ENCODE measurements at regions not wholly inside any gene's neighbourhood (a gene's known extent, or its start where the extent isn't known, plus 50 kb on each side); places are given as distances from the start of the nearest gene placed in this dataset.

GRCh38 chr14:22099942-22100763 lies 426.5 kb upstream of the OR4E1 start:
- Histone ChIP-seq H3K36me3 (ENCODE audit: control insufficient read depth in 4 of 4, insufficient read depth in 3 of 4, low read depth in 1 of 4, low read length in 3 of 4) (no peaks in the 10 kb centered on the region), H3K9ac (ENCODE audit: low read depth in 1 of 2, low read length in 2 of 2) (no peak overlapping the region), H3K27me3 (ENCODE audit: control insufficient read depth in 4 of 4, insufficient read depth in 4 of 4, low read length in 3 of 4) (no peaks in the 10 kb centered on the region), H3K4me3 (ENCODE audit: low read depth in 1 of 3, low read length in 3 of 3) (no peak overlapping the region), H3K9me3 (ENCODE audit: control insufficient read depth in 4 of 4, low read length in 3 of 4) (no peaks in the 10 kb centered on the region), H3K27ac (ENCODE audit: low read depth in 1 of 2, low read length in 2 of 2) (no peak overlapping the region), H3K4me1 (ENCODE audit: control insufficient read depth in 4 of 4, insufficient read depth in 4 of 4, low read length in 3 of 4) (no peaks in the 10 kb centered on the region)
- WGBS: 28% methylated on average over 11 of the region's 11 CpGs
- peak; percentile 37 for DNase-seq (ENCODE audit: low spot score)
- TF ChIP-seq RAD21 (IDR thresholded peaks at IDR 0.05): peak; percentile 62 to 69
- peak; percentile 24 for TF ChIP-seq CTCF (IDR thresholded peaks at IDR 0.05; ENCODE audit: low read depth, low read length, missing input control)
- no peak for TF ChIP-seq FOXA1 (IDR thresholded peaks at IDR 0.05)

- no peaks in the 10 kb centered on the region for H3K27me3 ChIP-seq (ENCODE audit: control insufficient read depth in 4 of 4, insufficient read depth in 4 of 4, low read length in 3 of 4)
- H3K27ac ChIP-seq (ENCODE audit: low read depth in 1 of 2, low read length in 2 of 2): no peak overlapping the region
Observed at GRCh38 chr14:22098435-22098834, 424.8 kb upstream of the OR4E1 start.

More at GRCh38 chr14:22098435-22098834, 424.8 kb upstream of the OR4E1 start:
- TF ChIP-seq HNF4G (IDR thresholded peaks at IDR 0.05): no peak
- TF ChIP-seq SP1 (IDR thresholded peaks at IDR 0.05): no peak
- no peak for TF ChIP-seq FOXA1 (IDR thresholded peaks at IDR 0.05)
- no peak for TF ChIP-seq HNF4A (conservative IDR thresholded peaks at IDR 0.05)
- no peak for TF ChIP-seq TAF1 (conservative IDR thresholded peaks at IDR 0.05)
- no peak for TF ChIP-seq RXRA (IDR thresholded peaks at IDR 0.05)
- TF ChIP-seq FOXA2 (IDR thresholded peaks at IDR 0.05): no peak
- TF ChIP-seq, protein P1, sequence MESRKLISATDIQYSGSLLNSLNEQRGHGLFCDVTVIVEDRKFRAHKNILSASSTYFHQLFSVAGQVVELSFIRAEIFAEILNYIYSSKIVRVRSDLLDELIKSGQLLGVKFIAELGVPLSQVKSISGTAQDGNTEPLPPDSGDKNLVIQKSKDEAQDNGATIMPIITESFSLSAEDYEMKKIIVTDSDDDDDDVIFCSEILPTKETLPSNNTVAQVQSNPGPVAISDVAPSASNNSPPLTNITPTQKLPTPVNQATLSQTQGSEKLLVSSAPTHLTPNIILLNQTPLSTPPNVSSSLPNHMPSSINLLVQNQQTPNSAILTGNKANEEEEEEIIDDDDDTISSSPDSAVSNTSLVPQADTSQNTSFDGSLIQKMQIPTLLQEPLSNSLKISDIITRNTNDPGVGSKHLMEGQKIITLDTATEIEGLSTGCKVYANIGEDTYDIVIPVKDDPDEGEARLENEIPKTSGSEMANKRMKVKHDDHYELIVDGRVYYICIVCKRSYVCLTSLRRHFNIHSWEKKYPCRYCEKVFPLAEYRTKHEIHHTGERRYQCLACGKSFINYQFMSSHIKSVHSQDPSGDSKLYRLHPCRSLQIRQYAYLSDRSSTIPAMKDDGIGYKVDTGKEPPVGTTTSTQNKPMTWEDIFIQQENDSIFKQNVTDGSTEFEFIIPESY (IDR thresholded peaks at IDR 0.05): no peak
- no peak for TF ChIP-seq RAD21 (IDR thresholded peaks at IDR 0.05)
- TF ChIP-seq REST (IDR thresholded peaks at IDR 0.05): no peak
- no peak for TF ChIP-seq JUND (IDR thresholded peaks at IDR 0.05)
- no peak for TF ChIP-seq EGR1 (IDR thresholded peaks at IDR 0.05; ENCODE audit: low read depth in 2 of 2)
- no peak for TF ChIP-seq NR2F2 (IDR thresholded peaks at IDR 0.05)
- no peak for TF ChIP-seq ATF3 (IDR thresholded peaks at IDR 0.05)
- TF ChIP-seq CTCF (IDR thresholded peaks at IDR 0.05; ENCODE audit: low read depth, low read length, missing input control): no peak
- no peak for TF ChIP-seq YY1 (IDR thresholded peaks at IDR 0.05)
- TF ChIP-seq MAX (IDR thresholded peaks at IDR 0.05): no peak
- TF ChIP-seq GABPA (IDR thresholded peaks at IDR 0.05 in 1 of 2, conservative IDR thresholded peaks at IDR 0.05 in 1 of 2): no peak
- Histone ChIP-seq H3K4me3 (ENCODE audit: low read depth in 1 of 3, low read length in 3 of 3) (no peak overlapping the region), H3K9ac (ENCODE audit: low read depth in 1 of 2, low read length in 2 of 2) (no peak overlapping the region), H3K9me3 (ENCODE audit: control insufficient read depth in 4 of 4, low read length in 3 of 4) (no peaks in the 10 kb centered on the region), H3K36me3 (ENCODE audit: control insufficient read depth in 4 of 4, insufficient read depth in 3 of 4, low read depth in 1 of 4, low read length in 3 of 4) (no peaks in the 10 kb centered on the region), H3K4me1 (ENCODE audit: control insufficient read depth in 4 of 4, insufficient read depth in 4 of 4, low read length in 3 of 4) (no peaks in the 10 kb centered on the region)
- no peak for DNase-seq (ENCODE audit: low spot score)

All from liver (tissue), 8 donors.